Suprapubic skin (tissue), 4 donors: ENCODE measurements at regions not wholly inside any gene's neighbourhood (a gene's known extent, or its start where the extent isn't known, plus 50 kb on each side); places are given as distances from the start of the nearest gene placed in this dataset.
"Not testable (repeated sequence)": the region's sequence is repeated elsewhere in the genome, so short reads cannot be mapped to it uniquely, and the experiment has no call there.

Experiments
- DNase-seq, 2 donors: peaks; one replicate each; pipeline ENCODE4 v3.0.0-alpha.2; 2019; ENCODE audit warnings: low spot score in 2 of 2
- H3K27ac ChIP-seq: fragments of 200-600 bp; sonication (generic); one replicate; pipeline ENCODE4 v1.5.1; 2019
- H3K27me3 ChIP-seq: fragments of 200-600 bp; sonication (generic); one replicate; pipeline ENCODE4 v1.5.1; 2019
- H3K36me3 ChIP-seq: fragments of 200-600 bp; sonication (generic); one replicate; pipeline ENCODE4 v1.5.1; 2019
- H3K4me1 ChIP-seq: fragments of 200-600 bp; sonication (generic); one replicate; pipeline ENCODE4 v1.5.1; 2019
- H3K4me3 ChIP-seq: fragments of 200-600 bp; sonication (generic); one replicate; pipeline ENCODE4 v1.5.1; 2019; ENCODE audit warnings: mild to moderate bottlenecking
- H3K9me3 ChIP-seq: fragments of 200-600 bp; sonication (generic); one replicate; pipeline ENCODE4 v1.5.1; 2019
- CTCF ChIP-seq, 2 donors: fragments of 200-600 bp in 1 of 2; fragments of 450-650 bp in 1 of 2; sonication (generic) in 1 of 2; IDR thresholded peaks; one replicate each; pipeline ENCODE4 v1.5.1; 2016 to 2019; ENCODE audit warnings: antibody characterized with exemption in 2 of 2, mild to moderate bottlenecking in 1 of 2, moderate library complexity in 1 of 2
- EP300 ChIP-seq: sonication (generic); formaldehyde crosslinking; IDR thresholded peaks from one replicate; pipeline ENCODE4 v1.6.1; 2017; ENCODE audit warnings: antibody characterized with exemption
- POLR2A ChIP-seq, 2 donors: fragments of 450-650 bp; IDR thresholded peaks; one replicate each; pipeline ENCODE4 v1.6.1; 2017; ENCODE audit warnings: antibody characterized with exemption in 2 of 2, mild to moderate bottlenecking in 2 of 2, moderate library complexity in 2 of 2
- POLR2AphosphoS5 ChIP-seq, 3 donors: sonication (generic); formaldehyde crosslinking; IDR thresholded peaks; one replicate each; pipeline ENCODE4 v1.6.1; 2017; ENCODE audit warnings: antibody characterized with exemption in 3 of 3
- WGBS: methylation state at CpG from one replicate; pipeline ENCODE4 v1.1.5; 2018; 5-methylcytosine and 5-hydroxymethylcytosine counted together

- H3K36me3 ChIP-seq, result no peaks in the 10 kb centered on the region
Measured at GRCh38 chr4:10787365-10787764, 102.8 kb upstream of the CLNK start.

DNA sequence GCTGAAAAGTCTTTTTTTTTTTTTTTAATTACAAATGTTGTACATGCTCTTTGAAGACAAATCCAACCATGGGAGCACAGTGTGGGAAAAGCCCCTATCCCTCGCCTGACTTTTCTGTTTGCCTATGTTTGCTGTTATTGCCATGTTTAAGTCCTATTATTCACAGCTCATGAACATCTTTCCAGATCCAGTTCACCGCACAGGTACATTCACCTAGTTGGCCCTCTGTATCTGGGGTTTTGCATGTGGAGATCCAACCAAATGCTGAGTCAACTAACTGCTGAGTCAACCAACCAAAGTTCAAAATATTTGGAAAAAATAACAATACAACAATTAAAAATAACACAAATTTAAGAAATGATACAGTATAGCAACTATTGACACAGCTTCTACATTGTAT, 100.1 kb upstream of the CLNK start:
- H3K9me3 ChIP-seq, result no peaks in the 10 kb centered on the region
- WGBS, result 95% methylated on average over 2 of the region's 2 CpGs
- no peak for TF ChIP-seq EP300
- no peak for TF ChIP-seq POLR2AphosphoS5 (IDR thresholded peaks at IDR 0.05)
- TF ChIP-seq CTCF (IDR thresholded peaks at IDR 0.05), result no peak
- no peaks in the 10 kb centered on the region for H3K4me1 ChIP-seq
- H3K27me3 ChIP-seq, result no peaks in the 10 kb centered on the region
- no peak overlapping the region for H3K27ac ChIP-seq
- H3K4me3 ChIP-seq, result no peak overlapping the region
- no peaks in the 10 kb centered on the region for H3K36me3 ChIP-seq
- no peak for DNase-seq

More at GRCh38 chr4:10787365-10787764, 102.8 kb upstream of the CLNK start:
- no peak overlapping the region for H3K4me3 ChIP-seq
- H3K27me3 ChIP-seq, result no peaks in the 10 kb centered on the region
- no peak for DNase-seq
- TF ChIP-seq POLR2A (IDR thresholded peaks at IDR 0.05), result no peak
- TF ChIP-seq CTCF (IDR thresholded peaks at IDR 0.05), result no peak
- no peak for TF ChIP-seq POLR2AphosphoS5 (IDR thresholded peaks at IDR 0.05)
- no peak for TF ChIP-seq EP300
- H3K9me3 ChIP-seq, result no peaks in the 10 kb centered on the region
- no peak overlapping the region for H3K27ac ChIP-seq
- no peaks in the 10 kb centered on the region for H3K4me1 ChIP-seq

GRCh38 chr4:10783351-10783750, 98.8 kb upstream of the CLNK start:
- H3K27me3 ChIP-seq, result no peaks in the 10 kb centered on the region
- WGBS, result 64% methylated on average over 3 of the region's 3 CpGs
- no peak overlapping the region for H3K27ac ChIP-seq
- H3K9me3 ChIP-seq, result no peaks in the 10 kb centered on the region
- TF ChIP-seq CTCF (IDR thresholded peaks at IDR 0.05) (no peak), POLR2A (IDR thresholded peaks at IDR 0.05) (no peak), EP300 (no peak), POLR2AphosphoS5 (IDR thresholded peaks at IDR 0.05) (no peak)
- no peaks in the 10 kb centered on the region for H3K36me3 ChIP-seq
- DNase-seq, result no peak
- H3K4me1 ChIP-seq, result no peaks in the 10 kb centered on the region
- no peak overlapping the region for H3K4me3 ChIP-seq

DNA sequence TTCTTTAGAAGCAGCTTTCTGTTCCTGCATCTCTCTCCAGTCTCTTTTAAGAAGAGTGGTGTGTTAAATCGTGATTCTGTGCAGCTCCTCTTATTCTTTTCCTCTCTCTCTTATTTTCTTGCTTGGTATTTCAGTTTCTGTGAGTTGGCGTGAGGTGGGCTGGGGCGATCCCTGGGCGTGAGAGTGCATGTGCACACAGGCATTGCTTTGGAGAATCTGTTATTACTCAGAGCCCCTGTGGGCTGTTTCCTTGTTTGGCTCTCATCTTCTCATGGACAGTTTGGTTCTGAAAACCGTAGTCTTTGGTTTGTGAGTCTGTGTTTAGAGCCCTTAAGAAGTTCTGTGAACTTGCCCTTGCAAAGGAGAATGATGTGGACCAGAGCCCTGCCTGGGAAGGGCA, 97.2 kb upstream of the CLNK start:
- Histone ChIP-seq H3K4me3 (no peak overlapping the region), H3K36me3 (no peaks in the 10 kb centered on the region), H3K9me3 (no peaks in the 10 kb centered on the region), H3K27ac (no peak overlapping the region), H3K27me3 (no peaks in the 10 kb centered on the region), H3K4me1 (no peaks in the 10 kb centered on the region)
- no peak for TF ChIP-seq CTCF (IDR thresholded peaks at IDR 0.05)
- no peak for TF ChIP-seq POLR2AphosphoS5 (IDR thresholded peaks at IDR 0.05)
- no peak for TF ChIP-seq EP300
- TF ChIP-seq POLR2A (IDR thresholded peaks at IDR 0.05), result no peak
- DNase-seq, result no peak
- 40% methylated on average over 5 of the region's 5 CpGs for WGBS

DNA sequence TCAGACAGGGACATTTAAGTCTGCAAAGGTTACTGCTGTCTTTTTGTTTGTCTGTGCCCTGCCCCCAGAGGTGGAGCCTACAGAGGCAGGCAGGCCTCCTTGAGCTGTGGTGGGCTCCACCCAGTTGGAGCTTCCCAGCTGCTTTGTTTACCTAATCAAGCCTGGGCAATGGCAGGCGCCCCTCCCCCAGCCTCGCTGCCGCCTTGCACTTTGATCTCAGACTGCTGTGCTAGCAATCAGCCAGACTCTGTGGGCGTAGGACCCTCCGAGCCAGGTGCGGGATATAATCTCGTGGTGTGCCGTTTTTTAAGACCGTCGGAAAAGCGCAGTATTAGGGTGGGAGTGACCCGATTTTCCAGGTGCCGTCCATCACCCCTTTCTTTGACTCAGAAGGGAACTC, 96.2 kb upstream of the CLNK start:
- not testable (repeated sequence) for H3K9me3 ChIP-seq, DNase-seq, H3K27me3 ChIP-seq, H3K27ac ChIP-seq, H3K4me1 ChIP-seq, H3K36me3 ChIP-seq, H3K4me3 ChIP-seq
- 98% methylated on average over 12 of the region's 13 CpGs for WGBS

- DNase-seq, H3K4me3 ChIP-seq, H3K27ac ChIP-seq, H3K27me3 ChIP-seq, H3K4me1 ChIP-seq, H3K36me3 ChIP-seq, H3K9me3 ChIP-seq: not testable (repeated sequence)
- WGBS, result 94% methylated on average over 4 of the region's 4 CpGs
Measured at GRCh38 chr4:10775132-10775531, 90.6 kb upstream of the CLNK start.
